Endodermal cell (in vitro differentiated cells): ENCODE measurements at regions not wholly inside any gene's neighbourhood (a gene's known extent, or its start where the extent isn't known, plus 50 kb on each side); places are given as distances from the start of the nearest gene placed in this dataset.

Source experiments
- DNase-seq: peaks from one replicate; pipeline ENCODE4 v3.0.0-alpha.2; 2017
- H3K27ac ChIP-seq: 2 replicates; pipeline ENCODE4 v1.5.1; 2013; ENCODE audit warnings: mild to moderate bottlenecking, low read depth, low read length, moderate library complexity
- H3K27me3 ChIP-seq: 2 replicates; pipeline ENCODE4 v1.6.1; 2013; ENCODE audit warnings: mild to moderate bottlenecking, low read length, moderate library complexity; ENCODE audit not compliant: insufficient read depth, control insufficient read depth, poor library complexity, severe bottlenecking
- H3K36me3 ChIP-seq: 2 replicates; pipeline ENCODE4 v1.7.0; 2013; ENCODE audit warnings: mild to moderate bottlenecking, low read length, moderate library complexity; ENCODE audit not compliant: control insufficient read depth, insufficient read depth
- H3K4me1 ChIP-seq: one replicate; pipeline ENCODE4 v1.7.0; 2013; ENCODE audit warnings: low read length; ENCODE audit not compliant: control insufficient read depth, insufficient read depth
- H3K4me3 ChIP-seq: 2 replicates; pipeline ENCODE4 v1.5.1; 2013; ENCODE audit warnings: mild to moderate bottlenecking, low read length, moderate library complexity
- H3K9ac ChIP-seq: 2 replicates; pipeline ENCODE4 v1.6.1; 2013; ENCODE audit warnings: mild to moderate bottlenecking, low read length, moderate library complexity; ENCODE audit not compliant: poor library complexity, severe bottlenecking; ENCODE audit errors: extremely low read depth
- H3K9me3 ChIP-seq: 2 replicates; pipeline ENCODE4 v1.6.1; 2013; ENCODE audit warnings: mild to moderate bottlenecking, low read length, moderate library complexity; ENCODE audit not compliant: control insufficient read depth
- H3K27ac Mint-ChIP-seq: 2 replicates; pipeline ENCODE4 v1.8.0; 2020; ENCODE audit warnings: mixed read lengths
- H3K27me3 Mint-ChIP-seq: 2 replicates; pipeline ENCODE4 v1.8.0; 2021; ENCODE audit warnings: mild to moderate bottlenecking, mixed read lengths; ENCODE audit not compliant: insufficient read depth
- H3K36me3 Mint-ChIP-seq: 2 replicates; pipeline ENCODE4 v1.8.0; 2020; ENCODE audit warnings: low read depth, mixed read lengths
- H3K4me1 Mint-ChIP-seq: 2 replicates; pipeline ENCODE4 v1.8.0; 2020; ENCODE audit warnings: mixed read lengths
- H3K4me3 Mint-ChIP-seq: 2 replicates; pipeline ENCODE4 v1.8.0; 2020; ENCODE audit warnings: mild to moderate bottlenecking, moderate library complexity, mixed read lengths
- H3K9me3 Mint-ChIP-seq: 2 replicates; pipeline ENCODE4 v1.8.0; 2020; ENCODE audit warnings: mild to moderate bottlenecking, mixed read lengths
- CTCF ChIP-seq: fragments of 200-600 bp; sonication (generic); conservative IDR thresholded peaks from 2 replicates; pipeline ENCODE4 v1.5.0; 2021; ENCODE audit warnings: antibody characterized with exemption, mild to moderate bottlenecking
- WGBS, 2 experiments: methylation state at CpG; one replicate each; pipeline versions ENCODE4 v1.1.5 to v1.1.7; 2013; ENCODE audit warnings: missing lambda C conversion rate in 2 of 2, mixed read lengths in 1 of 2; ENCODE audit not compliant: insufficient coverage in 1 of 2, insufficient read length in 1 of 2; 5-methylcytosine and 5-hydroxymethylcytosine counted together

DNA sequence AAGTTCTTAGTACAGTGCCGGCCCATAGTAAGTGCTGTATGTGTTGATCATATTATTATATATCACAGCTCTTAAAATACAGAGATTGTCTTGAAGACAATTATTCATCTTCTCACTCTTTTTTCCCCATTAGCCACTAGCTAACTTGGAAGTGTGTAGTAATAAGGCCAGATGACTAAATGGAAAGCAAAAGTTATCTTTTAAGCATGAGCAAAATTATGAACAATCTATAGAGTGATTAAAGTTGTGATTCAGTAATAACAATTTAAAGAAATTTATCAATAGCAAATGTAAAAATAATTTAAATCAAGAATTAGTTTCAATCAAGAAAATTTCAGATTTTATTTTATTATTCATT, 630.9 kb upstream of the TBL1XR1 start:
- Mint-ChIP-seq H3K4me3 (no peak overlapping the region), H3K27ac (no peak overlapping the region), H3K9me3 (no peaks in the 10 kb centered on the region), H3K27me3 (peaks cover 6% of the 10 kb centered on the region), H3K36me3 (no peaks in the 10 kb centered on the region), H3K4me1 (peaks cover 8% of the 10 kb centered on the region)
- Histone ChIP-seq H3K36me3 (no peaks in the 10 kb centered on the region), H3K27me3 (peaks cover 15% of the 10 kb centered on the region), H3K4me3 (no peak overlapping the region), H3K9me3 (no peaks in the 10 kb centered on the region), H3K9ac (no peak overlapping the region), H3K4me1 (no peaks in the 10 kb centered on the region), H3K27ac (no peak overlapping the region)
- WGBS, 2 experiments, result no CpG with 5 or more reads among the region's 1 CpG
- no peak for DNase-seq
- no peak for TF ChIP-seq CTCF

- H3K4me1 ChIP-seq, result no peaks in the 10 kb centered on the region
- Mint-ChIP-seq H3K36me3 (no peaks in the 10 kb centered on the region), H3K27me3 (peaks cover 6% of the 10 kb centered on the region), H3K4me1 (peaks cover 6% of the 10 kb centered on the region), H3K27ac (no peak overlapping the region), H3K9me3 (no peaks in the 10 kb centered on the region), H3K4me3 (no peak overlapping the region)
- DNase-seq, result no peak
- 90 to 100% methylated on average over 1 to 3 of the region's 3 CpGs for WGBS, 2 experiments
- no peaks in the 10 kb centered on the region for H3K9me3 ChIP-seq
- no peak overlapping the region for H3K27ac ChIP-seq
- no peak overlapping the region for H3K4me3 ChIP-seq
- no peak overlapping the region for H3K9ac ChIP-seq
- H3K36me3 ChIP-seq, result no peaks in the 10 kb centered on the region
- TF ChIP-seq CTCF, result no peak
- peaks cover 24% of the 10 kb centered on the region for H3K27me3 ChIP-seq
Observed at GRCh38 chr3:177830411-177830849, 633.1 kb upstream of the TBL1XR1 start.

DNA sequence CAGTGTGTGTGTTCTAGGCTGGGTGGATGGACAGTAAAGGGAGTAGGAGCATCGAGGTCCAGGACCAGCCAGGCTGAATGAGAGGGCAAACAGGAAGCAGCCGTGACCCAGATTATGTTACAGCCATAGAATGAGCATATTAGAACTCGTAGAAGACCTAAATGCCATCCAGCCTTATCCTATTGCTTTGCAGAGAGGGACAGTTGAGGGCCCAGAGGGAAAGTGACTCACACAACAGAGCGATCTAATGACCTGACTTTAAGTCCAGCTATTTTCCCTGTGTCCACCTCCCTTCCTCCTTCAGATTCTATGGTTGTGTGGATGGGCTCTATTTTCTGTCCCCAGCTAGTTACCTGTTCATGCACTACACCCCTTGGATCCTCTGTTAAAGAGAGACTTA, 634.1 kb upstream of the TBL1XR1 start:
- H3K27ac ChIP-seq, result no peak overlapping the region
- H3K9me3 Mint-ChIP-seq, result no peaks in the 10 kb centered on the region
- H3K27me3 ChIP-seq, result peaks cover 29% of the 10 kb centered on the region
- H3K9ac ChIP-seq, result no peak overlapping the region
- H3K27me3 Mint-ChIP-seq, result peaks cover 6% of the 10 kb centered on the region
- no peaks in the 10 kb centered on the region for H3K36me3 ChIP-seq
- H3K9me3 ChIP-seq, result no peaks in the 10 kb centered on the region
- DNase-seq, result no peak
- H3K4me1 Mint-ChIP-seq, result peaks cover 6% of the 10 kb centered on the region
- H3K36me3 Mint-ChIP-seq, result no peaks in the 10 kb centered on the region
- H3K4me1 ChIP-seq, result no peaks in the 10 kb centered on the region
- no peak overlapping the region for H3K4me3 ChIP-seq
- 92 to 100% methylated on average over 3 to 4 of the region's 4 CpGs for WGBS, 2 experiments
- H3K4me3 Mint-ChIP-seq, result no peak overlapping the region
- TF ChIP-seq CTCF, result no peak
- no peak overlapping the region for H3K27ac Mint-ChIP-seq
